Amniotic stem cell (primary cell): ENCODE measurements at regions not wholly inside any gene's neighbourhood (a gene's known extent, or its start where the extent isn't known, plus 50 kb on each side); places are given as distances from the start of the nearest gene placed in this dataset.
"Not testable (repeated sequence)": the region's sequence is repeated elsewhere in the genome, so short reads cannot be mapped to it uniquely, and the experiment has no call there.

Source experiments
- DNase-seq: peaks from one replicate; lab custom pipeline; 2025; lab: John Stamatoyannopoulos, UW

DNA sequence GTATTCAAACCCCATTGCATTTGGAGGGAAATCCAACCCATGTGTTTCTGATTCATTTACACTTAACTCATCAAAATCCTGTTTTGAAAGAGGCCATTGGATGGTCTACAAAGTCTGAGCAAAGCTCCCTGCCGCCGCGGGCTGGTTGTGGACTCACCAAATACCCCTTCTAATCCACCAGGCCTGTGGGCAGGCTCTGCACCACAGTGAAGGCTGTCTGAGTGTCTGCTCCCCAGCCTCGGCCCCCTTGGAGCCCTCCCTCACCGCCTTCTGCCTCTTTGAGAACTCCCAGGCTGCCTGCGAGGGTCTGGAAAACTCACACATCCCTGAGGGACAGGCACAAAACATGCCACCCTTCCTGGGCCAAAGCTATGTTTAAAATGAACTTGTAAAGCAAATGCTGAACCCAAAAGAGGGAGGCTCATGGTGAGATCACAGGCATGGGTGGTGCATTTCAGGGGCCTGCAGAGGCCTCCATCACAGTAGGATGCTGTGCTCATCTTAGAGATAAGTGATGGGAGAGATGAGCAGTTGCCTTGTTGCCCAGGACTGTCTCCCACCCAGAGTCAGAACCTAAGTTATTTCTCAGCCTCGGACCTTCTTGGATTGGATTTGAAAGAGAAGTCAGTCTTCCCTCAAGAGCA, 225.0 kb downstream of the CYP26B1 start:
- DNase-seq: no peak

DNA sequence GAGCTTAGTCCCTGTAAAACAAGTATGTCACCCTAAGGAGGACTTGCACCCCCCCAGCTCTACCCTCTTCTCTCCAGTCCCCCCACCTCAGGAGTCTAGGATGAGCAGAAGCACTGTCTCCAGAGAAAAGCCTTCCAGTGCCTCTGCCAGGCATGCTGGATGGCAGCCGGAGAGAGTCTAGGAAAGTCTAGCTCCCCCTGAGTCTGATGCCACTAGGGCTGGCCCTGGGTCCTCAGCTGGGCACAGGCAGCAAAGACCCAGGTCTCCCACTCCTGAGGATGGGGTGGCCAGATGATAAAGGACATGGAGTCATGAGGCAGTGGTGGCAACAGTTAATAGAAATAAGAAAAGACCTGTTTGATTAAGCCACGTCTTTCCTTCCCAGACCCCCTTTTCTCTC, 225.6 kb downstream of the CYP26B1 start:
- no peak for DNase-seq

DNA sequence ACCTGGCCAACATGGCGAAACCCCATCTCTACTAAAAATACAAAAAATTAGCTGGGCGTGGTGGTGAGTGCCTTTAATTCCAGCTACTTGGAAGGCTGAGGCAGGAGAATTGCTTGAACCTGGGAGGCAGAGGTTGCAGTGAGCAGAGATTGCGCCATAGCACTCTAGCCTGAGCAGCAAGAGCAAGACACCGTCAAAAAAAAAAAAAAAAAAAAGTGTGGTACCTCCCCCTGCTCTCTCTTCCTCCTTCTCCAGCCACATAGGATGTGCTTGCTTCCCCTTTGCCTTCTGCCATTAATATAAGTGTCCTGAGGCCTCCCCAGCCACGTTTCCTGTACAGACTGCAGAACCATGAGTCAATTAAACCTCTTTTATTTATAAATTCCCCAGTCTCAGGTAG, 226.8 kb downstream of the CYP26B1 start:
- DNase-seq: not testable (repeated sequence)

DNA sequence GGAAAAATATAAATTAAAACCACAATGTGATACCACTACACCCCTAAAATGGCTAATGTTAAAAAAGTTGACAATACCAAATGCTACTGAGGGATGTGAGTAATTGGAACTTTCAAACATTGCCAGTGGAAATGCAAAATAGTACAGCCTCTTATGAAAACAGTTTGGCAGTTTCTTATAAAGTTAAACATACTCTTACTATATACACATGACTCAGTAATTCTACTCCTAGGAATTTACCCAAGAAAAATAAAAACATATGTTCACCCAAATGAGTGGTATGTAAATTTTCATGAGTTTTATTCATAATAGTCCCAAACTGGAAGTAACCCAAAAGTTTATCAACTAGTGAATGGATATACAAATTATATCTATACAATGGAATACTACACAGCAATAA, 228.0 kb downstream of the CYP26B1 start:
- no peak for DNase-seq

DNA sequence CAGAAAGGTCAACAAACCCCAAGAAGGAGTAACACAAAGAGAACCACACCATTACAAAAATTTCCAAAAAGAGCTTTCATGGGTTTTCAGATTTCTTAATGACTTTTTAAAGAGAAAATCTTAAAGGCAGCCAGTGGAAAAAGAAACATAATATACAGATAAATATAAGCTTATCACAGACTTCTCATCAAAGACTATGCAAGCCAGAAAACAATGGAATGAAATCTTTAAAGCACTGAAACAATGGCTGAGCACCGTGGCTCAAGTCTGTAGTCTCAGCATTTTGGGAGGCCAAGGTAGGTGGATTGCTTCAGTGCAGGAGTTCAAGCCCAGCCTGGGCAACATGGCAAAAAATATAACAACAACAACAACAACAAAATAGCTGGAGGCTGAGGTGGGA, 237.4 kb downstream of the CYP26B1 start:
- DNase-seq: no peak

DNA sequence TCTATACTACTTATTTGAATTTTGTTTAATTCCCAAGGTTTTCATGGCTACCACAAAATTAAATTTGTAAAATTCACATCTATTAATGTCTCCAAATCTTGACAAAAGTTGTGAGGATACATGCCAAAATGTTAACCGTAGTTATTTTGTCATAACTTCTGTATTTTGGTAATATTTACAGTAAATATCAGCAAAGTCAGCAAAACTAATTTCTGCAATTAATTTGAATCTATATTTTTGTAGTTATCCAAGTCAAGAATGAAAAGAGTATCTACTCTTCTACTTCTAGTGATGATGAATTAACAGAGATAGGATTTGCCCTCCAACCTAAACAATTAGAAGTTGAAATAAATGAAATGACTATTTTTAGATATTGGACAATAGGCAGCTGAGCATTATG, 238.9 kb downstream of the CYP26B1 start:
- DNase-seq: no peak

DNA sequence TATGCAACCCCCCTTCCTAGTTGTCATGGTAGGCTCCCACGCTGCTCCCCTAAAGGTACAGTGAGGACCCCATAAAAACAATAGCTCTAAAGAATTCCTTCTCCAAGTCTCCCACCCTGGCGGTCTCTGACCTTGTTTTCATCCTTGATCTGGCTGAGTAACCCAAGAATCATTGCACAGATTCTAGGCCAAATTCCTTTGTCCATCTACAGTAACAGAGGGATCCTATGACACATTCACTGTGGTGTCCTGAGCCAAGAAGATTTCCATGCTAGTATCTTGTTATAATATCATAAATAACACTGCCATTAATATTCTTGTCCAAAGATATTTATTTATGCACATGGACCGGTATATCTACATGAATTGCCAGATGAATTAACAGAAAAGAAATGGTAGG, 240.2 kb downstream of the CYP26B1 start:
- no peak for DNase-seq

DNA sequence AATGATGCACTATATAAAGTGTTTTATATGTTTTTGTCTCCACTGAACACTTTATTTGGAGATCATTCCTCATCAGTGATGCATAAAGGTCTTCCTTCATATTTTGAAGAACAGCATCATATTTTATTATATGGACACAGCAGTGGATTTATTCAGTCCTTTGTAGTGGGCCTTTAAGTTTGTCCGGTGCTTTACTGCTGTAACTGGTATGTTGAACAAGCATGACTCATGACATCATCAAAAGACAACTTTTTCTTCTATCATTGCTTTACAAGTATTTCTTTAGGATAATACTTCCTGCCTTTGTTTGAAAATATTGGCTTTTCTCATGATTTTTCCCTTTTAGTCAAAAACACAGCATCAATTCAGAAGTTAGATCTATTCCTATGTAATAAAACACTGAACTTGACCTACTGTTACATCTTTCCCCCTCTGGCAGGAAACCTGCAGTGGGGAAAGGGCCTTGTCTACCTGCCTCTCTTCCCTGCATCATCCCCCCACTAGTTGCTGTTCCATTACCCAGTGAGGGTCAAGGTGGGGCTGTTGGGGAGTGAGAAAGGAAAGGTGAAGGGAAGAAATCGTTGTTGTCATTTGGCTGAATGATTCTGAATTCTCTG, 241.2 kb downstream of the CYP26B1 start:
- DNase-seq: no peak

DNA sequence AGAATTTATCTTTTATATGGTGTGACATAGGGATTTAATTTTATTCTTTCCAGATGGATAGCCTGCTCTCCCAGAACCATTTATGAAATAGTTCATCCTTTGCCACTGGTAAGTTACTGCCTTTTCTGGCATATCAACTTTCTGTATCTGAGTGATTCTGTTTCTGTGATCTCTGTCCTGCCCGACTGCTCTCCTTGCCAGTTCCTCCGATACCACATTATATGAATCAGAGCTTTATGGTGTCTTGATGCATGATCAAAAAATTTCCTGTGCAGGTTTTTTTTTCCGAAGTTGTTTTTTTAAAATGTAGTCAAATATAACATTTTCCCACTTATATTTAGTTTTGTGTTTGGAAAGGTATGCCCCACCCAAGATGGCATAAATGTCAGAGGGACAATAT, 242.5 kb downstream of the CYP26B1 start:
- DNase-seq: no peak

DNA sequence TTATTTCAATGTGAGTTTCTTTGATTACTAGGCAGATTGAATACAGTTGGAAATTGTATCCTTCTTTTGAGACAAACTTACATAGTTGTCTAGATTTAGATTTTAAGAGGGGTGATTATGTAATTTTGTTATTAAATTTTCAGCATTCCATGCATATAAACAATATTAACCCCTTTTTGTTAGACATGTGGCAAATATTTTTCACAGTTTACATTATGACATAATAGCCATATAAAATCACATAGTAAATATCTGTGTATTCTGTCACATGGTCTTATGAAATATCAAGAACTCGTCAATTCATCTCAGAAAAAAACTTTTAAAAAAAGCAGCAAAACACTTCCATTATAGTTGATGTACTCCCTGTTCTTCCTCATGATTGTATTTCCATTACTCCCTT, 243.8 kb downstream of the CYP26B1 start:
- DNase-seq: no peak

DNA sequence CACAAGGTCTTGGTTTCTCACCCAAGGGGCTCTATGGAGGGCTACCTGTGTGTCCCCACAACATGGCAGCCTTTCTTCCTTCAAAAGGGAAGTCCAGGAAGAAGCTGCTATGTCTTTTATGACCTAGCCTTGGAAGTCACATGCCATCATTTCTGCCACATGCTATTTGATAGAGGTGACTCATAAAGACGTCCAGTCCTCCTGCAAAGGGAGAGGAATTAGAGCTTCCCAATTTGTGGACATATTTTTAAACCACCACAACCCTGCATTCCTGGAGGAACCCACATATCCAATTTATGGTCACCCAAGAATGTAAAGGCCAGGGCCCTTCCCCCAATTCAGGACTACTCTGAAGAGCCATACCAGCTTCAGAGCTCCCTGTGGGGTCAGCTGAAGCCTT, 246.2 kb downstream of the CYP26B1 start:
- DNase-seq: no peak

DNA sequence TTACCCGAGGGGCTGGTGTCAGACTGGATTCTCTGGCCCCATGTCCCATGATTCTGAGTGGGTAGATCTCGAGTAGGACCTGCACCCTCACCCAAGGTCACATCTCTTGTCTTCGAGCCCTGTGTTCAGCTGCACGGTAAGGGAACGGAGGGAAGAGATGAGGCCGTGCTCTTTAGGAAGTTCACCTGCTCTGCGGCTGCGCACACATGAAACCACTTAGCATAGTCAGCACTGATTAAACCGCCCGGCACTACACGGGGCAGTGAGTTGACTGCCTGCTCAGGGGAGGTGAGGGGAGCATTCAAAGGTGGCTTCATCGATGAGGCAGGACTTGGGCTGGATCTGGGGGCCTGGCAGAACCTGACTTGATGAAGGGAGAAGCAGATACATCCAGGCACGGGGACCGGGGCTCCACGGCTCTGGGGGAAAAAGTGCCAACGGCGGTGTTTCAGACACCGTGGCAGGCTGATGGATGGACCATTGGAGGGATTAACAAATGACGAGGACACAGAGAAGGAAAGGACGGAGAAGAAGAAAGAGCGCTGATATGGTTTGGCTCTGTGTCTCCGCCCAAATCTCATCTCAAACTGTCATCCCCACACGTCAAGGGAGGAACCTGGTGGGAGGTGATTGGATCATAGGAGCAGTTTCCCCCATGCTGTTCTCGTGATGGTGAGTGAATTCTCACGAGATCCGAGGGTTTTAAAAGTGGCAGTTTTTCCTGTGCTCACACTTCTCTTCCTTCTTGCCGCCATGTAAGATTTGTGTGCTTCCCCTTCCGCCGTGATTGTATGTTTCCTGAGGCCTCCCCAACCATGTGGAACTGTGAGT, 248.6 kb downstream of the CYP26B1 start:
- no peak for DNase-seq

DNA sequence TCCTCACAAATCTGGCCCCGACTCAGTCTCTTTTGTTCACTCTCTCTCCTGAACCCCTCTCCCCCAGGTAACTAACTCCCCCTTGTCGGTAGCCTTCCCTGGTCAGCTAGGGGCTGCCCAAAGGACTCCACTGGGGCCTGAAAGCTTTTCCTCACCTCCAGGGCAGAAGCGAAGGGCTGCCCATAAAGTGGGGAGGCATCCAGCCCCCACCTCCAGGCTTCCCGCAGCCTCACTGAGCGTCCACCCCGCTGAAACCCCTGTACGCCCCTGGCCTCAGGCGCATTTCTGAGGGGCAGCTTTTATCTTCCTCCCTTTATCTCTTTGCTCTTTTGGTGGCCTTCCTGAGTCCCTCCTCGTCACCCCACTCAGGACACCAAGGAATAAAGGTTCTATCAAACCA, 249.3 kb downstream of the CYP26B1 start:
- DNase-seq: no peak

DNA sequence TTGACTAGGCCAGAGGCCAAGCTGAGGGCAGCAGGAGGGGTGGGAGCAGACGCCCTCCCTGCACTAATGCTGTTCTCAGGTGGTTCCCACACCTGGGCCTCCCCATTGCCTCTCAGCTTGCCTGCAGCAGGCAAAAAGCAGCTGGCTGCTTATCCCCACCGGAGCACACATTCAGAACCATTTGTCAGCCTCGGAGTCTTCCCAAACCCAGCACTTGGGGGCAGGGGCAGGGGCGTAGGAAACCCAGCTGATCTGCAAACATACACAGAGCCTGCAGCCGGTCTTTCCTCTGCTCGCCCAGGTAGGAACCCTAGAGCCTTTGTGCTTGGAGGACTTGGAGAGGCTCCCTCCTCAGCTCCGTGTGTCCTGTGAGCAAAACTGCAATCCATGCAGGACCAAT, 249.8 kb downstream of the CYP26B1 start:
- DNase-seq: no peak

DNA sequence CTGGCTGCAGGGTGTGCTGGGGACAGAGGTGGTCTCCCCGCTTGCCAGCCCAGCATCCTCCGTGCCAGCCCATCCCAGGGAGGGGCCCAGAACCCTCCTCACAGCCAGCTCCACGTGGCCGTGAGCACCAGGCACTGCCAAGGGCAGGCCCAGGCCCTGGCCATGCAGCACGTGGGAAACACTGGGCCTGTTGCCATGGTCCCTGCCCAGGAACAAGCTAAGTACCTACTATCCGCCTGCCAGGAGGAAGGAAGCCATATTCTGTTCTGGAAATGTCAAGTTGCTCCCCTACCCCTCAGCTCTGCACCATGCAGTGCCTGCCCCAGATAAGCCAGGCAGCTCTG, 250.6 kb downstream of the CYP26B1 start:
- no peak for DNase-seq

DNA sequence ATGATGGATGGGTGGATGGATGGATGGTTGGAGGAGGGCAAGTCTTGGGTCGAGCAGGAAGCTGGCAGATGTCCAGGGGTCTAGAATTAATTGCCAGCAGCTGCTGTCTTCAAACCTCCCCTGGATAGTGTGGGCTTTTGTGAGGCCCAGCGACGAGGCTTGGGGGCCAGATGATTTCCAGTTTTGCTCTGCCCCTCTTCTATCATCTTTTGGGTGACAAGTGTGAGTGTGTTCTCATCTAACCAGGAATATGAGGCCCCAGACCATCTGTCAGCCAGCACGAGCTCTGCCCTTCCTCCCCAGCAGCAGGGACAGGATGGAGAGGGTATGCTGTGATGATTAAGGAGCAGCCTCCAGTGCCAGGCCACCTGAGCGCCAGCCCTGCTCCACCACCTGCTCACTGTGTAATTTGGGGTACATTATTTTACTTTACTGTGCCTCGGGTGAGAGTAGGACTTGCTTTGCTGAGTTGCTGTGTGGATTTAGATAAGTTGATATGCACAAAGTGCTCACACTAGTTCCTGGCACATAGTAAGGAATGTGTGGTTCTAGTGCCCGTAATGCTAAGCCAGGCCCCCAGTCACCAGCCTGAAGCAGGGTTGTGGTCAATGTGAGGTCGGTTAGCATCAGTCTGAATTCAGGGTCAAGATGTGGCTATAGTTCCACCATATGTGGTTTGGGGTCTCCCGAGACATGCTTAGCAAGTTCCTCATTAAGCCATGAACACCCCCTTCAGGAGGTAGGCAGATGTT, 251.1 kb downstream of the CYP26B1 start:
- no peak for DNase-seq

DNA sequence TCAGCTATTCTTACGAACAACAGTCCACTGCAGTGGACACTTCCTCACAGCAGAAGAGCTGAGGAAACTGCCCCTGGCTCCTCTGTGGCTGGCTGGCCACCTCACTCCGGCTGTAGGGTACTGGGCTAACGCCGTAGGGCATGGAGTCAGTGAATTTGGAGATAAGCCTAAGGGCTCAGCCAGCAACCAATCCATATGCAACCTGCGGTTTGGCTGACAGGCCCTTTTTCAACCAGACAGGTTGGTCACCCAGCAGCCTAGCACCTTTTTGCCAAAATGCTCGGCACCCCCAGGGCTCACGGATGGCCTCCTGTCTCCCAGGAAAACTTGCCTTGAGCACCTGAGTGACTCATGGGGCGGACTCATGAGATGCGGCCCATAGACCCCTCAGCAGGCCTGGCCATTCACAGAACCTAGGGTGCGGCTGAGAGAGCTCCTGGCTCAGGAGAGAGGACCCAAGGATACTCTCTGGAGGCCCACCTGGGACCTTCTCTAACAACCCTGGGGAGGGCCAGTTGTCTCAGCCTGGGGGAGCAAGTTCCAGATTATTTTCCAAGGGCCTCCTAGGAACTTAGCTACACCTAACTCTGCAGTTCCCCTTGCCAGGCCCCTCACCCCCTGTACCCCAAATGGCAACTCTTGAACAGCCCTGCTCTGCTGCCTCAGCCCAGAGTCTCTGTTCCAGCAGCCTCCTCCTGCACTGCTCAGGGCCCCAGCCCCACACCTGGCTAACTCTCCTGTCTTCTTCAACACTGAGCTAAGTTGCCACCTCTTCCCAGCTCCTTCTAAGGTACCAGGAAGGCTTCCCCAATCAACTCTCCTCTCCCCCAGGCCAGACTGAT, 252.1 kb downstream of the CYP26B1 start:
- no peak for DNase-seq

DNA sequence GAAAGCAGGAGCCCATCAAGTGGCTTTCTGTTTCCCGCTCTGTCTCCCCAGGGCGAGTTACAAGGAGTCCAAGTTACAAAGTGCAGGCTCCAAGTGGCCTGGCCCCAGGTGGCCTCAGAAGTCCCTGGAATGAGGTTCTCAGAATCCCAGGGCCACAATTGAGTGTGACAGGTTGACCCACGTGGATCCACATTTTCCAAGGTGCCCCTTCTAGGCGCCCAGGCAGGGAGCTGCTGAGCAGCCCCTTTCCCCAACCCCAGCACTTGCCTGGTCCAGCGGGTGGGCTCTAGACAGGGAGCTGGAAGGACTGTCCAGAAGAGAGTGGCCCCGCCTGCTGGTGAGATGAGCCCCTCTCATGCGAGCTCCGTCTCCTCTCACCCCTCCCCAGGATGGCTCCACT, 253.4 kb downstream of the CYP26B1 start:
- DNase-seq: no peak

DNA sequence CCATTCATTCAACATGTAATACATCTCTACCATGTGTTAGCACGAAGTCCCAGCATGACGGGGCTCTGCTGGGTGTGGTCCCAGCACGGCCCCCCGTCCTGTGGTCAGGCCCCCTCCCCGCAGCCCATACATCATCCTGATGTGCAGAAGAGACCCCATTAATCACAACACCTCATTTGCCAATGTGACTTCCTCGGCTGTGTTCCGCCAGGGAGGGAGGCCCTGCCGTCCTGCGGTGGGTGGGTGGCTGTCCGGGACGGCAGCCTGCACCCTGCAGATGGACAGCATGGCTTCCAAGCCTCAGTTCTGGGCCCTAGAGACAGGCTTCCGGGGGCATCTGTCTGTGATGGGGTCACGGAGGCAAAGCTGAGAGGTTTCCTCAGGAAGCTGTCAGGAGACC, 254.0 kb downstream of the CYP26B1 start:
- no peak for DNase-seq

DNA sequence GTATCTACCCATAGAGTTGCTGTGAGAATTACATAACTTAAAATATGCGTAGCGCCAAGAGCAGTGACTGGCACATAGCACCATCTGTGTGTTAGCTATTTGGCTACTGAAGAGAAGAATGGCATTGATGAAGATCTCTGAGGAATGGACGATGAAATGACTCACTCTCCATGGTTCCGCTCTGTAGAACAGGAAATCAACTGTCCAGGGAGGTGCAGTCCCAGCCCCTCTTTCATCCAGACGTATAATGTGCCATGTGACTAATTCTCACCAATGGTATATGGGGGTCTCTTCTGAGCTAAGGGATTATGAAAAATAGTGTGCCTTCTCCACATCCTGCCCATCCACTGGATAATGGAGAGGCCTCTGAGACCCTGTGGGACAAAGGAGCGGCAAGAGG, 254.8 kb downstream of the CYP26B1 start:
- no peak for DNase-seq

DNA sequence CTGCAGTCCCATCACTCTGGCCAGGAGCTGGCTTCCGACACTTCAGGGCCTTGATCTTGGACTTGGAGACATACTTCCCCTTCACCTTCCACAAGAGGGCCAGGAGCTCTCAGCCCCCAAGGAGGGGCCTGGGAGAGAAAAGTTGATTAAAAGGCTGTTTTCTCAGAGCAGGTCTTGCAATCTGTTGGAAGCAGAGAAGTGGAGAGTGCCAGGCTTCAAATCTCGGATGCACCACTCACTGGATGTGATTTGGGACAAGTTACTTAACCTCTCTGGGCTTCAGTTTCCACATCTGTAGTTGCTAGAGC, 255.3 kb downstream of the CYP26B1 start:
- DNase-seq: no peak
